ENCODE measurements at regions not wholly inside any gene's neighbourhood (a gene's known extent, or its start where the extent isn't known, plus 50 kb on each side); places are given as distances from the start of the nearest gene placed in this dataset.

GRCh38 chr3:73804204-73804603, 179.5 kb upstream of the PDZRN3 start:
- WGBS: 39% methylated on average over 6 of the region's 6 CpGs
- Histone ChIP-seq H3K4me1 (replicated peaks) (no peaks in the 10 kb centered on the region), H3K27ac (peak overlapping the region; percentile 57 to 63), H3K27me3 (replicated peaks; ENCODE audit: insufficient read depth) (no peaks in the 10 kb centered on the region), H3K4me3 (no peak overlapping the region), H3K9me3 (no peaks in the 10 kb centered on the region), H3K36me3 (no peaks in the 10 kb centered on the region)
- DNase-seq (ENCODE audit: low spot score): peak; percentile 32
- intact Hi-C loops (cut with DNase I): no loop called here
- TF ChIP-seq POLR2AphosphoS5 (IDR thresholded peaks at IDR 0.05): peak; percentile 67
- no peak for TF ChIP-seq CTCF (IDR thresholded peaks at IDR 0.05)
- no peak for TF ChIP-seq POLR2A (IDR thresholded peaks at IDR 0.05)

GRCh38 chr3:73801444-73801843, 176.7 kb upstream of the PDZRN3 start:
- Histone ChIP-seq H3K27ac (no peak overlapping the region), H3K27me3 (replicated peaks; ENCODE audit: insufficient read depth) (no peaks in the 10 kb centered on the region), H3K4me1 (replicated peaks) (no peaks in the 10 kb centered on the region), H3K9me3 (no peaks in the 10 kb centered on the region), H3K4me3 (no peak overlapping the region), H3K36me3 (no peaks in the 10 kb centered on the region)
- intact Hi-C loops (cut with DNase I): no loop called here
- no peak for DNase-seq (ENCODE audit: low spot score)
- TF ChIP-seq POLR2A (IDR thresholded peaks at IDR 0.05): no peak
- TF ChIP-seq POLR2AphosphoS5 (IDR thresholded peaks at IDR 0.05): no peak
- TF ChIP-seq CTCF (IDR thresholded peaks at IDR 0.05): no peak
- WGBS: 57% methylated on average over 2 of the region's 2 CpGs

- H3K27ac ChIP-seq: no peak overlapping the region
- intact Hi-C loops (cut with DNase I): no loop called here
- no peaks in the 10 kb centered on the region for H3K4me1 ChIP-seq (replicated peaks)
- no peaks in the 10 kb centered on the region for H3K27me3 ChIP-seq (replicated peaks; ENCODE audit: insufficient read depth)
- TF ChIP-seq CTCF (IDR thresholded peaks at IDR 0.05) (no peak), POLR2A (IDR thresholded peaks at IDR 0.05) (no peak), POLR2AphosphoS5 (IDR thresholded peaks at IDR 0.05) (no peak)
- WGBS: 78% methylated on average over 1 of the region's 1 CpG
- no peak overlapping the region for H3K4me3 ChIP-seq
- H3K9me3 ChIP-seq: no peaks in the 10 kb centered on the region
- no peak for DNase-seq (ENCODE audit: low spot score)
- H3K36me3 ChIP-seq: no peaks in the 10 kb centered on the region
These were observed 172.6 kb upstream of the PDZRN3 start for GRCh38 chr3:73797311-73797710.

DNA sequence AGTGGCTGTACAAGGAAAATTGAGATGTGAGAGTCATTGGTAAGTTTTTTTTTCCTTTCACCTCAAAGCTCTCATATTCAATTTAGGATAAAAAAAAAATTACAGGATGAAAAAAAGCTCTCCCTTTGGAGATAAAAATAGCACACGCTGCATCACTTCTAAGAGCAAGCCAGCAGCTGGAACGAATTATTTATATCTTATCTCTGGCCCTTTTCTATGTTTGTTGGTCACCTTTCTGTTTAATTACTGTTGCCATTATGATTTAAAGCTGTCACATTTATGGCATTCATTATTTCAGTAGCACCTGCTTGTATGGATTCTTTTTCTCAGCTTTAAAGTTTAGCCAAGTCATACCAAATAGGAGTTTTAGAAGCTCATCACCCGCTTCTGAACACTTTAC, 171.6 kb upstream of the PDZRN3 start:
- Histone ChIP-seq H3K36me3 (no peaks in the 10 kb centered on the region), H3K4me1 (replicated peaks) (no peaks in the 10 kb centered on the region), H3K27me3 (replicated peaks; ENCODE audit: insufficient read depth) (no peaks in the 10 kb centered on the region), H3K9me3 (no peaks in the 10 kb centered on the region), H3K27ac (no peak overlapping the region), H3K4me3 (no peak overlapping the region)
- WGBS: 54% methylated on average over 3 of the region's 3 CpGs
- no peak for TF ChIP-seq POLR2AphosphoS5 (IDR thresholded peaks at IDR 0.05)
- no peak for TF ChIP-seq CTCF (IDR thresholded peaks at IDR 0.05)
- no peak for TF ChIP-seq POLR2A (IDR thresholded peaks at IDR 0.05)
- DNase-seq (ENCODE audit: low spot score): no peak
- intact Hi-C loops (cut with DNase I): no loop called here

DNA sequence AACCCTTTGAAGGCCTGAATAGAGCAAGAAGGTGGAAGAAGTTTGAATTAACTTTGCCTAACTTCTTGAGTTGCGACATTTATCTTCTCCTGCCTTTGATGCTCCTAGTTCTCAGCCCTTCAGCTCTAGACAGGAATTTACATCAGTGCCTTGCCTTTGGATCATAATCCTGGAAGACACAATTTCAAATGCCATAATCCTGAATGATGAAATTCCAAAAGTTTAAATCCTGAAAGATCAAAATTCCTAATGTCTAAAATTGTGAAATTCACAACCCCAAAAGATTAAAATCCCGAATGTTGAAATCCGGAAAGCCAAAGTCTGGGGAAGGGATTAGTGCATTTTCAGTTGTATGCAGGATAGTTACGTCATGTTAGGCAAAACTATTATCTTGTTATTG, 166.6 kb upstream of the PDZRN3 start:
- Histone ChIP-seq H3K9me3 (no peaks in the 10 kb centered on the region), H3K4me1 (replicated peaks) (no peaks in the 10 kb centered on the region), H3K4me3 (no peak overlapping the region), H3K36me3 (no peaks in the 10 kb centered on the region), H3K27me3 (replicated peaks; ENCODE audit: insufficient read depth) (no peaks in the 10 kb centered on the region), H3K27ac (no peak overlapping the region)
- no peak for TF ChIP-seq CTCF (IDR thresholded peaks at IDR 0.05)
- 65% methylated on average over 4 of the region's 4 CpGs for WGBS
- intact Hi-C loops (cut with DNase I): no loop called here
- no peak for DNase-seq (ENCODE audit: low spot score)

Data from prostate gland (tissue), 2 donors.